IgD-negative memory B cell (primary cell): ENCODE measurements at regions not wholly inside any gene's neighbourhood (a gene's known extent, or its start where the extent isn't known, plus 50 kb on each side); places are given as distances from the start of the nearest gene placed in this dataset.

Experiments used
- H3K27ac Mint-ChIP-seq, 3 donors: one replicate each; pipeline ENCODE4 v1.8.0; 2020 to 2022; ENCODE audit warnings: mild to moderate bottlenecking in 3 of 3, mixed read lengths in 3 of 3, moderate library complexity in 1 of 3
- H3K27me3 Mint-ChIP-seq: one replicate; pipeline ENCODE4 v1.8.0; 2021; ENCODE audit warnings: mixed read lengths
- H3K36me3 Mint-ChIP-seq: one replicate; pipeline ENCODE4 v1.8.0; 2020; ENCODE audit warnings: mild to moderate bottlenecking, mixed read lengths
- H3K4me1 Mint-ChIP-seq, 3 donors: one replicate each; pipeline ENCODE4 v1.8.0; 2020 to 2022; ENCODE audit warnings: mixed read lengths in 3 of 3, mild to moderate bottlenecking in 1 of 3
- H3K4me3 Mint-ChIP-seq, 4 donors: one replicate each; pipeline ENCODE4 v1.8.0; 2020 to 2022; ENCODE audit warnings: mild to moderate bottlenecking in 4 of 4, mixed read lengths in 4 of 4, moderate library complexity in 3 of 4
- H3K9me3 Mint-ChIP-seq, 3 donors: one replicate each; pipeline ENCODE4 v1.8.0; 2020 to 2021; ENCODE audit warnings: mixed read lengths in 3 of 3, mild to moderate bottlenecking in 1 of 3

DNA sequence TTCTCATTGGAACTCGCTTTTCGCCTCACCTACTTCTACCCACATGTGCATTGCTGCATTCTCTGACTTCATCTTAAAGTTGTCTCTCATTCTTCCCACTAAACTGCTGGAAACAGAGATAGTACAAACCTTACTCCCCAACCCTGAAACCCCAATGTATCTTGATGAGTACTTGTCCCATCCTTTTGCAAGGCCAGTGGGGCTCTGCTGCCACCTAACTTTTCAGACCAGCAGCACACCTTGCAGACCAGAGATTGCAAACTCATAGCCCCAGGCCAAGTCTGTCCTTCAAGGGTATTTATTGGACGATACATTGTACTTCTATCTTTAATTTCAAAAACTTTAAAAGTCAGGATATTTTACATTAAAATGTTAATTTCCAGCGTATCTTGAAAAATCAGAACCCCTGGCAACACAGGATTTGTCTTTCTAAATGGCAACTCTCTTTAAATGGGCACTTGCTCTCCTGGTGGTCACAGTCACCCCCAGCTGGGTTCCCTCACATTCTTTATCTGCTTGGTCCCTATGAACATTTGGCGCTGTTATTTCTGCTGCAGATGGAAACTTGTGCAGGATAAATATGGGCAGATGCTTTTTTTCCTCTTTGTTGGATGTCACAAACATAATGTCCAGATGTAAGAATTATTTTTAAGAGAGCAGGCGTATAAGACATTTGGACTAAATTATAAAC lies 83.9 kb downstream of the SOD2 start:
- H3K9me3 Mint-ChIP-seq, result peaks cover 1 to 5% (median 3%) of the 10 kb centered on the region in 3 donors
- H3K27ac Mint-ChIP-seq, result peak overlapping the region in 1 of 3 donors; percentile 40
- peaks cover 0 to 1% (median 0%) of the 10 kb centered on the region in 3 donors for H3K4me1 Mint-ChIP-seq
- peaks cover 7% of the 10 kb centered on the region for H3K36me3 Mint-ChIP-seq
- H3K27me3 Mint-ChIP-seq, result no peaks in the 10 kb centered on the region
- H3K4me3 Mint-ChIP-seq, result no peak overlapping the region

- H3K4me3 Mint-ChIP-seq, result no peak overlapping the region
- H3K4me1 Mint-ChIP-seq, result peaks cover 0 to 1% (median 0%) of the 10 kb centered on the region in 3 donors
- no peak overlapping the region for H3K27ac Mint-ChIP-seq
- peaks cover 4% of the 10 kb centered on the region for H3K36me3 Mint-ChIP-seq
- H3K9me3 Mint-ChIP-seq, result no peaks in the 10 kb centered on the region
- no peaks in the 10 kb centered on the region for H3K27me3 Mint-ChIP-seq
Observed at GRCh38 chr6:159606786-159607185, 86.3 kb downstream of the SOD2 start.

DNA sequence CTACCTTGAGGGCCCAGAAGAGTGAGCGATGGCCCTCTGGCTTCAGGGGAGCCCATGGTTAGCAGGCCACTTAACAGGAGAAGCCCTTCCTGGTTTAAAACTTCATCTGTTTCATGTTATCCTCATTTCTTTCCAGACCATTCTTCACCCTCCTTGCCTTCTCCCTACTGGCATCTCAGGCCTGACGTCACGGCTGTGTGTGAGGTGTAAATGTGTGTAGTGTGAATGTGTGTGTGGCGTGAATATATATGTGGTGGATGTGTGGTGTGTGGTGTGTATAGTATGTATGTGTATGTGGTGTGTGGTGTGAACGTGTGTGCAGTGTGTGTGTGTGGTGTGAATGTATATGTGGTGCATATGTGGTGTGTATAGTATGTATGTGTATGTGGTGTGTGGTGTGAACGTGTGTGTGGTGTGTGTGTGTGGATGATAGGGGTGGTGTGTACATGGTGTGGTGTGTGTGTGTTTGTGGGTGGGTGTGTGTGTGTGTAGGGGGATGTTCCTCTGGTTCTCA lies 88.5 kb downstream of the SOD2 start:
- Mint-ChIP-seq H3K9me3 (no peaks in the 10 kb centered on the region), H3K4me3 (no peak overlapping the region), H3K27me3 (peaks cover 3% of the 10 kb centered on the region), H3K4me1 (peaks cover 0 to 1% (median 0%) of the 10 kb centered on the region in 3 donors), H3K36me3 (peaks cover 2% of the 10 kb centered on the region), H3K27ac (no peak overlapping the region)

DNA sequence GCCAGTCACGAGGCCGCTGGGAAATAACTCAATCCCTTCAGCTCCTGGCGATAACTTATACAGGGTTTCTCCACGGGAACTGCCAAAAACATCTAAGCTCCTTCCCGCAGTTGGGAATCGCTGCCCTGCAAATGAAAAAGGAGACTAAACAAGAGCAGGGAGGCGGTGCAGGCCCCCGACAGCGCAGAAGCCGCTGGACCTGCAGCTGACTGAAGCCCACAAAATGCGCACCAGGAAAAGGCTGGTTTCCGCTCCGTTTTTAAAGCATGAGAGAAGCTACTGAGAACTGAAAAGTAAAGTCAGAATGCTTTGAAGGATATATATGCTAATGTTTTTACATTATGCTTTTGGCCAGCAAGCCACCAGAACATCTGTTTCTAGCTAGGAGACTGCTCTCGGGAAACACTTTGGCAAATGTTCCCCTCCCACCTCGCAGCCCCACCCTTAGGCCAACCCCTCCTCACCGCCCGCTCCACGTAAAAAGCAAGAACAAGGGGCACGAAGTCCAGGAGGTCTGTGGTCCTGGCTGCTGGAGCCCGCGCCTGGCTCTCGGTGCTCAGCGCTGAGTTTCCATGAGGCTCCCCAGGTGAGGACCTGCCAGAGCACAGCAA lies 90.5 kb downstream of the SOD2 start:
- no peaks in the 10 kb centered on the region for H3K36me3 Mint-ChIP-seq
- no peak overlapping the region for H3K27ac Mint-ChIP-seq
- H3K4me3 Mint-ChIP-seq, result no peak overlapping the region
- no peaks in the 10 kb centered on the region for H3K9me3 Mint-ChIP-seq
- H3K4me1 Mint-ChIP-seq, result peaks cover 0 to 1% (median 0%) of the 10 kb centered on the region in 3 donors
- peaks cover 3% of the 10 kb centered on the region for H3K27me3 Mint-ChIP-seq

GRCh38 chr6:159601211-159601610 lies 91.8 kb downstream of the SOD2 start:
- no peak overlapping the region for H3K4me3 Mint-ChIP-seq
- H3K27me3 Mint-ChIP-seq, result peaks cover 3% of the 10 kb centered on the region
- no peaks in the 10 kb centered on the region for H3K36me3 Mint-ChIP-seq
- H3K4me1 Mint-ChIP-seq, result peaks cover 0 to 1% (median 0%) of the 10 kb centered on the region in 3 donors
- H3K27ac Mint-ChIP-seq, result no peak overlapping the region
- no peaks in the 10 kb centered on the region for H3K9me3 Mint-ChIP-seq

- H3K4me1 Mint-ChIP-seq, result no peaks in the 10 kb centered on the region
- H3K9me3 Mint-ChIP-seq, result no peaks in the 10 kb centered on the region
- no peak overlapping the region for H3K4me3 Mint-ChIP-seq
- no peak overlapping the region for H3K27ac Mint-ChIP-seq
- H3K36me3 Mint-ChIP-seq, result no peaks in the 10 kb centered on the region
- peaks cover 3% of the 10 kb centered on the region for H3K27me3 Mint-ChIP-seq
Observed at GRCh38 chr6:159595173-159595572, 97.9 kb downstream of the SOD2 start.

GRCh38 chr6:159594750-159595117 lies 98.3 kb downstream of the SOD2 start:
- Mint-ChIP-seq H3K27me3 (no peaks in the 10 kb centered on the region), H3K4me3 (no peak overlapping the region), H3K4me1 (no peaks in the 10 kb centered on the region), H3K27ac (no peak overlapping the region), H3K36me3 (no peaks in the 10 kb centered on the region), H3K9me3 (no peaks in the 10 kb centered on the region)

DNA sequence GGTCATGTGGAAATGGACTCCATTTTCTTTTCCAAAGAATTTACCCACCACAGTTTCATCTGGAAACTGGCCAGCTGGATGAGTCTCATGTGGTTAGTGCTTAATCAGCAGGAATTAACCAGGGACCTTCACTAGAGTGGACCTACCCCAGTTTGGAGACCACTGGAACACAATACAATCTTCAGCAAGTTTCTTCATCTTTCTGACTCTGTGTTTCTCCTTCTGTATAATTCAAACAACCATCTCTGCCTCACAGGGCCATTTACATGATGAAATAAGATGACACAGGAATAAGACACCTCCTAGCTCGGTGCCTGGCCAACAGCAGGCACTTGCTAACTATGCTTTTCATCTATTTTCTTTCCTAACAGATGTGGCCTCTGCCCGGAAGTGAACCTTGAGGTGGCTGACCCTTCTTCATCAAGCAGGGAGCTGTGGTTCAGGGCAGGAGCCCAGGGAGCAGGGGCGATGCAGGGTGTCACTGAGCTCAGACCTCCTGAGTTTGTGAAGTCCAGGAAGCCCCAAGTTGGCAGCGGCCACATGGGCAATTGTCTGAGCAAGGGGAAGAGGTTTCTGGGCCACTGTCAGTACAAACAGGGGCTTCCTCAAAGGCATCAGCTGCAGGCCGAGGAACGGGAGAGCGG lies 98.8 kb downstream of the SOD2 start:
- H3K4me1 Mint-ChIP-seq, result no peaks in the 10 kb centered on the region
- no peak overlapping the region for H3K4me3 Mint-ChIP-seq
- no peaks in the 10 kb centered on the region for H3K9me3 Mint-ChIP-seq
- H3K27ac Mint-ChIP-seq, result peak overlapping the region in 1 of 3 donors; percentile 40
- H3K36me3 Mint-ChIP-seq, result no peaks in the 10 kb centered on the region
- no peaks in the 10 kb centered on the region for H3K27me3 Mint-ChIP-seq

DNA sequence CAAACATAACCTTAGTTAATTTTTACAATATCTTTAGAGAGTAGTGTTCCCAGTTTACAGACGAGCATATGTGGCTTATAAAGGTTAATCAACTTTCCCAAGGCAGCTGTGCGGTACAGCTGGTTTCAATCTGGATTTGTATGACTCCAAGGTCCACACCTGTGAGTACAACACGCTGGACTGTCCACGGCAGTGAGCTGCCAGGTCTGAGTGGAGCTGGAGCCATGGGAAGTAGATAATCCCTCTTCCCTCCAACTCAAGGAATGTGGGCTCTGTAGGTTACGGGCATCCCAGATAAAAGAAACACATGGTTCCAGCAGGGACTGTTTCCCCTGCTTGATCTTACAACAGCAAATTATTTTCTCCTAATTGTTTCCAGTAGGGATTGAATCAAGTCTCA lies 102.2 kb downstream of the SOD2 start:
- H3K9me3 Mint-ChIP-seq, result no peaks in the 10 kb centered on the region
- H3K36me3 Mint-ChIP-seq, result no peaks in the 10 kb centered on the region
- no peak overlapping the region for H3K27ac Mint-ChIP-seq
- no peak overlapping the region for H3K4me3 Mint-ChIP-seq
- H3K27me3 Mint-ChIP-seq, result peaks cover 2% of the 10 kb centered on the region
- no peaks in the 10 kb centered on the region for H3K4me1 Mint-ChIP-seq

DNA sequence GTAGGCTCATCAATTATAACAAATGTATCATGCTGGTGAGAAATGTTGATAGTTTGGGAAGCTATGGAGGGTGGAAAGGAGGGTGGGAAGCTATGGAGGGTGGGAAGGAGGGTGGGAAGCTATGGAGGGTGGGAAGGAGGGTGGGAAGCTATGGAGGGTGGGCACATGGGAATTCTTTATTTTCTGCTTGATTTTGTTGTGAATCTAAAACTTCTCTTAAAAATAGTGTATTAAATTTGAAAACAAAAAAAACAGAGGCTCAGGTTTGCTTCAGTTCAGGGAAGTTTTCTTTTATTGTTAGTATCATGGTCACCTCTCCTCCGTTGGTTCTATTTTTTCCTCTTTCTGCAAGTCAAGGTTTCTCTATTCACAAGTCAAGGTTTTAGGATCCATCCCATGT lies 106.4 kb downstream of the SOD2 start:
- Mint-ChIP-seq H3K36me3 (no peaks in the 10 kb centered on the region), H3K27ac (no peak overlapping the region), H3K4me1 (no peaks in the 10 kb centered on the region), H3K4me3 (no peak overlapping the region), H3K9me3 (peaks cover 0 to under 1% (median 0%) of the 10 kb centered on the region in 3 donors), H3K27me3 (peaks cover 2% of the 10 kb centered on the region)

- Mint-ChIP-seq H3K27ac (no peak overlapping the region), H3K36me3 (no peaks in the 10 kb centered on the region), H3K4me1 (no peaks in the 10 kb centered on the region), H3K27me3 (peaks cover 2% of the 10 kb centered on the region), H3K4me3 (no peak overlapping the region), H3K9me3 (peaks cover 0 to 8% (median 3%) of the 10 kb centered on the region in 3 donors)
Observed at GRCh38 chr6:159582736-159583135, 110.3 kb downstream of the SOD2 start.

- H3K36me3 Mint-ChIP-seq, result peaks cover 2% of the 10 kb centered on the region
- H3K27ac Mint-ChIP-seq, result no peak overlapping the region
- H3K4me3 Mint-ChIP-seq, result no peak overlapping the region
- peaks cover 0 to 8% (median 7%) of the 10 kb centered on the region in 3 donors for H3K9me3 Mint-ChIP-seq
- no peaks in the 10 kb centered on the region for H3K4me1 Mint-ChIP-seq
- peaks cover 2% of the 10 kb centered on the region for H3K27me3 Mint-ChIP-seq
Observed at GRCh38 chr6:159578629-159579028, 114.4 kb downstream of the SOD2 start.

DNA sequence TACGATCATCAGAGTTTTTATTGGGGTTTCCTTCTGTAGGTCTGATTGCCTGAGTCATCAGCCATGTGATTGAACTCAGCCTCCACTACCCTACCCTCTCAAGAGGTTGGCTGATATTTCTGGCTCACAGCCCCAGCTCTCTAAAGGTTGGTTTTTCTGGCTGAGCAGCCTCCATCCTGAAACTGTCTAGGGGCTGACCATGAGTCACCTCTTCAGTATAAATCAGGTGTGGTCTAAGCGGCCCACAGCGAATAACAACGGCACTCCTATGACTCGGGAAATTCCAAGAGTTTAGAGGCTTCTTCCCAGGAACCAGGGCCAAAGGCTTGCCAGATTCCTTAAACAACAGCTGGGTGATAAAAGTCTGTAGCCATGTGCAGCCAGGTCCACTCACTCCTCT lies 115.5 kb downstream of the SOD2 start:
- Mint-ChIP-seq H3K27me3 (peaks cover 3% of the 10 kb centered on the region), H3K9me3 (peaks cover 0 to 8% (median 7%) of the 10 kb centered on the region in 3 donors), H3K4me1 (no peaks in the 10 kb centered on the region), H3K27ac (no peak overlapping the region), H3K4me3 (no peak overlapping the region), H3K36me3 (peaks cover 2% of the 10 kb centered on the region)

- Mint-ChIP-seq H3K4me3 (no peak overlapping the region), H3K27me3 (peaks cover 11% of the 10 kb centered on the region), H3K9me3 (peaks cover 7 to 15% (median 11%) of the 10 kb centered on the region in 3 donors), H3K4me1 (peaks cover 0 to 1% (median 0%) of the 10 kb centered on the region in 3 donors), H3K27ac (no peak overlapping the region), H3K36me3 (peaks cover 7% of the 10 kb centered on the region)
Observed at GRCh38 chr6:159572439-159573110, 120.5 kb downstream of the SOD2 start.

DNA sequence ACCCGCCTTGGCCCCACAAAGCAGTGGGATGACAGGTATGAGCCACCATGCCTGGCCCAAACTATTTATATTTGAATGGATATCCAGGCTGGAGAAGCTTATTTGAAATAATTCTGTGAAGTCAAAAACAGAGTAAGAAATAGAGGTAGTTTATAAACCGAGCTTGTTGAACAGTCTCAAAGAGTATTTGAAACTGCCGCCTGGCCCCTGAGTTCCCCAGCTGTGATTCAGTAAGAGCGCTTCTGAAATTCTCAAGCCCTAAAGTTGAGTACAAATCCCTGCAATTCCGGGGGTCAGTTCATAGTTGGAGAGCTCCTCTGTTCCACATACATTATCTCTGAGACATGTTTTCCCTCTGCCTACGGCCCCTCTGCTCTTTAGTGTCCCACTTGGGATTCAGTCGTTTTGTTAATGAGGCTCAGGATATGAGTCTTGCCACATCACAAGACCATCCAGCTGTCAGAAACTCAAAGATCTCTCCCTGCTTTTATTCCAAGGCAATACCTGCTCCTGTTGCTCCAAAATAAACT lies 127.8 kb downstream of the SOD2 start:
- H3K27ac Mint-ChIP-seq, result no peak overlapping the region
- no peaks in the 10 kb centered on the region for H3K4me1 Mint-ChIP-seq
- H3K9me3 Mint-ChIP-seq, result peaks cover 2 to 17% (median 8%) of the 10 kb centered on the region in 3 donors
- peaks cover 5% of the 10 kb centered on the region for H3K27me3 Mint-ChIP-seq
- no peak overlapping the region for H3K4me3 Mint-ChIP-seq
- peaks cover 4% of the 10 kb centered on the region for H3K36me3 Mint-ChIP-seq
